ENCODE measurements at regions not wholly inside any gene's neighbourhood (a gene's known extent, or its start where the extent isn't known, plus 50 kb on each side); places are given as distances from the start of the nearest gene placed in this dataset.

DNA sequence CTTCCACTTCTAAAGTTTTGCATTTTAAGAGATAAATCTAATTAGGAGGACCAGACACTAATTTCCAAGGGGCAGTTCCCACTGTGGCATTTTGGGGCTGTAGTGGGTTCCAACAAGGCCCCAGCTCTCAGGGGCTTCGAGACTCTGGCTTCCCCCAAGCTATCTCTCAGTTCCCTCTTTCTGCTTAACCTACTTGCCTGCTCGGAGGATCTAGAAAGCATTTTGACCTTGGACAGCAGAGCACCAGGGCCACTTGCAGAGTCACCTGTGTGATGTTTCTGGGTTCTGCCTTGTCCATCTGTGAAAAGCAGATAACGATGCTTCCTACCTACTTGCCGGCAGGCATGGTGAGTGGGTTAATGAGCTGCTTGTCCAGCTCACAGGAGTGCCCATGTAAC lies 175.4 kb downstream of the MED10 start:
- no peaks in the 10 kb centered on the region for H3K27me3 ChIP-seq
- in situ Hi-C loops (cut with MboI; ENCODE audit: low pct_ligation_motif_present in 1 of 4, low pct_unique_long_range_greater_than_20kb in 1 of 4, low sequenced_read_pairs in 3 of 4): no loop called here
- TF ChIP-seq, protein P1, sequence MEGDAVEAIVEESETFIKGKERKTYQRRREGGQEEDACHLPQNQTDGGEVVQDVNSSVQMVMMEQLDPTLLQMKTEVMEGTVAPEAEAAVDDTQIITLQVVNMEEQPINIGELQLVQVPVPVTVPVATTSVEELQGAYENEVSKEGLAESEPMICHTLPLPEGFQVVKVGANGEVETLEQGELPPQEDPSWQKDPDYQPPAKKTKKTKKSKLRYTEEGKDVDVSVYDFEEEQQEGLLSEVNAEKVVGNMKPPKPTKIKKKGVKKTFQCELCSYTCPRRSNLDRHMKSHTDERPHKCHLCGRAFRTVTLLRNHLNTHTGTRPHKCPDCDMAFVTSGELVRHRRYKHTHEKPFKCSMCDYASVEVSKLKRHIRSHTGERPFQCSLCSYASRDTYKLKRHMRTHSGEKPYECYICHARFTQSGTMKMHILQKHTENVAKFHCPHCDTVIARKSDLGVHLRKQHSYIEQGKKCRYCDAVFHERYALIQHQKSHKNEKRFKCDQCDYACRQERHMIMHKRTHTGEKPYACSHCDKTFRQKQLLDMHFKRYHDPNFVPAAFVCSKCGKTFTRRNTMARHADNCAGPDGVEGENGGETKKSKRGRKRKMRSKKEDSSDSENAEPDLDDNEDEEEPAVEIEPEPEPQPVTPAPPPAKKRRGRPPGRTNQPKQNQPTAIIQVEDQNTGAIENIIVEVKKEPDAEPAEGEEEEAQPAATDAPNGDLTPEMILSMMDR (IDR thresholded peaks at IDR 0.05): no peak
- TF ChIP-seq POLR2A (IDR thresholded peaks at IDR 0.05): no peak
- no peak for TF ChIP-seq EP300 (IDR thresholded peaks at IDR 0.05; ENCODE audit: low read depth)
- DNase-seq: no peak
- H3K4me1 ChIP-seq: no peaks in the 10 kb centered on the region
- no peak overlapping the region for H3K27ac ChIP-seq
- 62% methylated on average over 4 of the region's 4 CpGs; no CpG with 5 or more reads in 1 of the 2 donors for WGBS, 2 donors (ENCODE audit: low coverage in 1 of 2)
- H3K36me3 ChIP-seq: no peaks in the 10 kb centered on the region
- intact Hi-C loops (cut with DNase I; ENCODE audit: low total_unique reads): no loop called here
- no peaks in the 10 kb centered on the region for H3K9me3 ChIP-seq
- no peak overlapping the region for H3K4me3 ChIP-seq

DNA sequence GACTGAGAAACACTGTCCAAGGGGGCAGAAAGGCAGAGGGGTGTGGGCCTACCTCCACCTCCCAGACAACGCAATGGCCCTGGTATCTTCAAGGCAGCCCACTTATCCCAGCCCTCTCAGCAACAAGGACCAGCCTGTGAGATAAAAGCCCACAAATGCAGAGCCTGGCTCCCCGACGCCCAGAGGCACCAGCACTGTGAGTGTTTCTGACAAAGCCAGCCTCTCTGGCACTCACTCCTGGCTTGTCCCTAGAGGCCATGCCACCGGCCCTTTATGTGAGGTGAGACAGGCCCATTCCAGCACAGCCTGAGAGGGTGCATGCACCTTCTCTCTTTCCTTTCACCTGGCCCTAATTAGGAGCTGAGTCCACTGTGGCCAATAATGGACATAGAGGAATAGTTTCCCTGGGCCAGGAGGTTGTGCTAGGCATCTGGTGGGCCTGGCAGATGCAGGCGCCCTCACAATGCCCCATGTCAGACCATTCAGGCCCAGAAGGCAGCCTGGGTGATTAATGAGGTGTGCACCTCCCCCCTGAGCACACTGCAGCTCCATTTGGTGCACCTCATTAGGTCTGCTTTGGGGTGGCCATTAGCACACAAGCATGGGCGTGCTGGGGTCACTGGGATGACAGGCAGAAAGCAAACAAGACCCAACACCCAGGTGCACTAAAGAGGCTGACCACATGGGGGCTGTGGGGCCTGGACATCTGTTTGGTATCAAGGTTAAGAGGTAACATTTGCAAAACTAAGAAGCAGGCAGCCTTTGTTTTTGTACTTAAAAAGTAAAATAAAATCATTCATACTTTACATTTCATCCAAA lies 176.0 kb downstream of the MED10 start:
- in situ Hi-C loops (cut with MboI; ENCODE audit: low pct_ligation_motif_present in 1 of 4, low pct_unique_long_range_greater_than_20kb in 1 of 4, low sequenced_read_pairs in 3 of 4) (no loop called here), intact Hi-C loops (cut with DNase I; ENCODE audit: low total_unique reads) (no loop called here)
- 80% methylated on average over 6 of the region's 6 CpGs; no CpG with 5 or more reads in 1 of the 2 donors for WGBS, 2 donors (ENCODE audit: low coverage in 1 of 2)
- Histone ChIP-seq H3K4me3 (no peak overlapping the region), H3K27me3 (no peaks in the 10 kb centered on the region), H3K27ac (no peak overlapping the region), H3K4me1 (no peaks in the 10 kb centered on the region), H3K9me3 (no peaks in the 10 kb centered on the region), H3K36me3 (no peaks in the 10 kb centered on the region)
- no peak for DNase-seq
- TF ChIP-seq, protein P1 (IDR thresholded peaks at IDR 0.05): no peak
- no peak for TF ChIP-seq POLR2A (IDR thresholded peaks at IDR 0.05)
- no peak for TF ChIP-seq EP300 (IDR thresholded peaks at IDR 0.05; ENCODE audit: low read depth)
- TF ChIP-seq POLR2AphosphoS5 (IDR thresholded peaks at IDR 0.05): no peak

DNA sequence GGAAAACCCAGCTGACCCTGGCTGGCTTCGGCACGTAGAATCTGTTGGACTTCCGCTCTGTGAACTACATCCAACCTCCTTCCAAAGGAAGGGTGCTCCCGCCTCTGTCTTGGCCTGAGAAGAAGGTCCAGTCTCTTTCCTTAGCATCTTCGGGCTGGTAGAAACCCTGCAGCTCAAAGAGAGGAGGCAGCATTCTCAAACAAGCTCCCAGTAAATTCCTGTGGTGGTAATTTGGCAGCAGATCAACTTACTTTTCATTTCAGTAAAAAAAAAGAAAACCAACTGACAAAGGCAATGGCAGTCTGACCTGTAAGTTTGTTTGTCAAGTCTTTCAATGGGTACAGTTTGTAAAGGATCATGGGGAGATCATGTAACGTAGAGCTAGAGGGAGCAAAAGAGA lies 176.7 kb downstream of the MED10 start:
- no peak for DNase-seq
- 86 to 87% methylated on average over 5 to 6 of the region's 6 CpGs for WGBS, 2 donors (ENCODE audit: low coverage in 1 of 2)
- no peaks in the 10 kb centered on the region for H3K4me1 ChIP-seq
- no peak overlapping the region for H3K4me3 ChIP-seq
- H3K36me3 ChIP-seq: no peaks in the 10 kb centered on the region
- TF ChIP-seq, protein P1 (IDR thresholded peaks at IDR 0.05): no peak
- H3K27me3 ChIP-seq: no peaks in the 10 kb centered on the region
- intact Hi-C loops (cut with DNase I; ENCODE audit: low total_unique reads) (no loop called here), in situ Hi-C loops (cut with MboI; ENCODE audit: low pct_ligation_motif_present in 1 of 4, low pct_unique_long_range_greater_than_20kb in 1 of 4, low sequenced_read_pairs in 3 of 4) (no loop called here)
- no peaks in the 10 kb centered on the region for H3K9me3 ChIP-seq
- H3K27ac ChIP-seq: no peak overlapping the region

DNA sequence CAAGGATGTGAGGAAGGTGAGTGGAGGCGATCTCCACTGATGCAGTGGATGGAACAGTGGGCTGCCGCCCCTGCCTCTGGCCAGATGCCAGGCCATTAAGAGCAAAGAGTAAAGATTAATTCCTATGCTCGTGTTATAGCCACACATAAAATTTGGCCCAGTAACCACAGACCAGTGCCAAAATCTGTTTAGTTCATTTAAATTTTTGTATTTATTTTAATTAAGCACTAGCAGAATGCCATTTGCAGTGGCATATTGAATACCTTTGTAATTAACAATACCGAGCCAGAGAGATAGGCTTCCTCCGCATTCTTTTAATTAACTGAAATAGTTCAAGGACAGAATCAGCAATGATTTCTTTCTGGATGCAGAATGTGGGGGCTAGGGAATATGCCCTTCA lies 179.8 kb downstream of the MED10 start:
- intact Hi-C loops (cut with DNase I; ENCODE audit: low total_unique reads): no loop called here
- DNase-seq: no peak
- no peaks in the 10 kb centered on the region for H3K9me3 ChIP-seq
- TF ChIP-seq, protein P1 (IDR thresholded peaks at IDR 0.05): no peak
- TF ChIP-seq EP300 (IDR thresholded peaks at IDR 0.05; ENCODE audit: low read depth): no peak
- H3K27ac ChIP-seq: no peak overlapping the region
- no peak overlapping the region for H3K4me3 ChIP-seq
- H3K27me3 ChIP-seq: no peaks in the 10 kb centered on the region
- no peaks in the 10 kb centered on the region for H3K36me3 ChIP-seq
- 69 to 78% methylated on average over 5 of the region's 5 CpGs for WGBS, 2 donors (ENCODE audit: low coverage in 1 of 2)
- H3K4me1 ChIP-seq: no peaks in the 10 kb centered on the region
- in situ Hi-C loops (cut with MboI; ENCODE audit: low pct_ligation_motif_present in 1 of 4, low pct_unique_long_range_greater_than_20kb in 1 of 4, low sequenced_read_pairs in 3 of 4): no loop called here

All from transverse colon (tissue), 4 donors.